ENCODE measurements at regions not wholly inside any gene's neighbourhood (a gene's known extent, or its start where the extent isn't known, plus 50 kb on each side); places are given as distances from the start of the nearest gene placed in this dataset.

- Histone ChIP-seq H3K4me1 (no peaks in the 10 kb centered on the region), H3K27ac (no peak overlapping the region), H3K36me3 (no peaks in the 10 kb centered on the region), H3K9me3 (no peaks in the 10 kb centered on the region), H3K27me3 (no peaks in the 10 kb centered on the region), H3K4me3 (no peak overlapping the region)
- no peak for DNase-seq (ENCODE audit: low spot score in 2 of 2)
- TF ChIP-seq POLR2AphosphoS5 (IDR thresholded peaks at IDR 0.05) = no peak
- TF ChIP-seq, protein P1, sequence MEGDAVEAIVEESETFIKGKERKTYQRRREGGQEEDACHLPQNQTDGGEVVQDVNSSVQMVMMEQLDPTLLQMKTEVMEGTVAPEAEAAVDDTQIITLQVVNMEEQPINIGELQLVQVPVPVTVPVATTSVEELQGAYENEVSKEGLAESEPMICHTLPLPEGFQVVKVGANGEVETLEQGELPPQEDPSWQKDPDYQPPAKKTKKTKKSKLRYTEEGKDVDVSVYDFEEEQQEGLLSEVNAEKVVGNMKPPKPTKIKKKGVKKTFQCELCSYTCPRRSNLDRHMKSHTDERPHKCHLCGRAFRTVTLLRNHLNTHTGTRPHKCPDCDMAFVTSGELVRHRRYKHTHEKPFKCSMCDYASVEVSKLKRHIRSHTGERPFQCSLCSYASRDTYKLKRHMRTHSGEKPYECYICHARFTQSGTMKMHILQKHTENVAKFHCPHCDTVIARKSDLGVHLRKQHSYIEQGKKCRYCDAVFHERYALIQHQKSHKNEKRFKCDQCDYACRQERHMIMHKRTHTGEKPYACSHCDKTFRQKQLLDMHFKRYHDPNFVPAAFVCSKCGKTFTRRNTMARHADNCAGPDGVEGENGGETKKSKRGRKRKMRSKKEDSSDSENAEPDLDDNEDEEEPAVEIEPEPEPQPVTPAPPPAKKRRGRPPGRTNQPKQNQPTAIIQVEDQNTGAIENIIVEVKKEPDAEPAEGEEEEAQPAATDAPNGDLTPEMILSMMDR (IDR thresholded peaks at IDR 0.05) = no peak
- TF ChIP-seq EP300 (IDR thresholded peaks at IDR 0.05) = no peak
- no peak for TF ChIP-seq POLR2A (IDR thresholded peaks at IDR 0.05)
- 80% methylated on average over 5 of the region's 5 CpGs for WGBS
Measured at GRCh38 chr2:234765279-234765678, 186.5 kb upstream of the SH3BP4 start.

DNA sequence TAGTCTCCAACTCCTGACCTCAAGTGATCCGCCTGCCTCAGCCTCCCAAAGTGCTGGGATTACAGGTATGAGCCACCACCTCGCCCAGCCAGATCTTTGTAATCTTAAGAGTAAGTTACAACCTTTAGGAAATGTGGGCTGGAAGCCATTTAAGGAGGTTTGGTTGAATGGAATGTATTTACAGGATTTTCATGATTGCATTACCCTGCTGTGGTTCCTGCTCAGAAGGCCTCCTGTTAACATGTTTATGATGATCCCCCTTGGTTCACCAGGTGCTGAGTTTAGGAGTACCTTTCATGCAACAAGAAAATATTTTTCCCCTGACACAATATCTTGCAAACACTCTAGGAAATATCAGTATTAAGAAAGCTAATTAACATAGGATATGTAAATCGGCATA, 187.4 kb upstream of the SH3BP4 start:
- TF ChIP-seq, protein P1 (IDR thresholded peaks at IDR 0.05) = no peak
- no peak for TF ChIP-seq POLR2AphosphoS5 (IDR thresholded peaks at IDR 0.05)
- TF ChIP-seq POLR2A (IDR thresholded peaks at IDR 0.05) = no peak
- no peak for TF ChIP-seq EP300 (IDR thresholded peaks at IDR 0.05)
- no peak for DNase-seq (ENCODE audit: low spot score in 2 of 2)
- no peaks in the 10 kb centered on the region for H3K27me3 ChIP-seq
- H3K9me3 ChIP-seq = no peaks in the 10 kb centered on the region
- H3K36me3 ChIP-seq = no peaks in the 10 kb centered on the region
- H3K4me1 ChIP-seq = no peaks in the 10 kb centered on the region
- 86% methylated on average over 3 of the region's 3 CpGs for WGBS
- no peak overlapping the region for H3K4me3 ChIP-seq
- H3K27ac ChIP-seq = no peak overlapping the region

- H3K4me1 ChIP-seq = no peaks in the 10 kb centered on the region
- H3K27me3 ChIP-seq = no peaks in the 10 kb centered on the region
- 56% methylated on average over 13 of the region's 13 CpGs for WGBS
- TF ChIP-seq POLR2A (IDR thresholded peaks at IDR 0.05) (no peak), EP300 (IDR thresholded peaks at IDR 0.05) (no peak), POLR2AphosphoS5 (IDR thresholded peaks at IDR 0.05) (no peak)
- TF ChIP-seq, protein P1 (IDR thresholded peaks at IDR 0.05) = no peak
- no peak for DNase-seq (ENCODE audit: low spot score in 2 of 2)
- H3K9me3 ChIP-seq = no peaks in the 10 kb centered on the region
- no peak overlapping the region for H3K4me3 ChIP-seq
- H3K36me3 ChIP-seq = no peaks in the 10 kb centered on the region
- H3K27ac ChIP-seq = no peak overlapping the region
Measured at GRCh38 chr2:234763002-234763873, 188.6 kb upstream of the SH3BP4 start.

- no peak for DNase-seq (ENCODE audit: low spot score in 2 of 2)
- no peaks in the 10 kb centered on the region for H3K36me3 ChIP-seq
- H3K4me1 ChIP-seq = no peaks in the 10 kb centered on the region
- H3K27me3 ChIP-seq = no peaks in the 10 kb centered on the region
- WGBS = 64% methylated on average over 4 of the region's 4 CpGs
- H3K27ac ChIP-seq = no peak overlapping the region
- no peaks in the 10 kb centered on the region for H3K9me3 ChIP-seq
- TF ChIP-seq POLR2AphosphoS5 (IDR thresholded peaks at IDR 0.05) = no peak
- no peak for TF ChIP-seq POLR2A (IDR thresholded peaks at IDR 0.05)
- TF ChIP-seq EP300 (IDR thresholded peaks at IDR 0.05) = no peak
- TF ChIP-seq, protein P1 (IDR thresholded peaks at IDR 0.05) = no peak
- H3K4me3 ChIP-seq = no peak overlapping the region
Measured at GRCh38 chr2:234761910-234762309, 189.9 kb upstream of the SH3BP4 start.

GRCh38 chr2:234754126-234754525, 197.7 kb upstream of the SH3BP4 start:
- H3K27ac ChIP-seq = no peak overlapping the region
- WGBS = 75% methylated on average over 8 of the region's 8 CpGs
- TF ChIP-seq POLR2AphosphoS5 (IDR thresholded peaks at IDR 0.05) = no peak
- no peak for TF ChIP-seq EP300 (IDR thresholded peaks at IDR 0.05)
- TF ChIP-seq, protein P1 (IDR thresholded peaks at IDR 0.05) = no peak
- no peak for TF ChIP-seq POLR2A (IDR thresholded peaks at IDR 0.05)

More at GRCh38 chr2:234754126-234754525, 197.7 kb upstream of the SH3BP4 start:
- Histone ChIP-seq H3K27me3 (no peaks in the 10 kb centered on the region), H3K4me1 (no peaks in the 10 kb centered on the region), H3K36me3 (no peaks in the 10 kb centered on the region), H3K4me3 (no peak overlapping the region), H3K9me3 (no peaks in the 10 kb centered on the region)
- DNase-seq (ENCODE audit: low spot score in 2 of 2) = no peak

All from suprapubic skin (tissue), 4 donors.